ENCODE measurements at regions not wholly inside any gene's neighbourhood (a gene's known extent, or its start where the extent isn't known, plus 50 kb on each side); places are given as distances from the start of the nearest gene placed in this dataset.
"Not testable (repeated sequence)": the region's sequence is repeated elsewhere in the genome, so short reads cannot be mapped to it uniquely, and the experiment has no call there.

- H3K79me2 ChIP-seq (ENCODE audit: insufficient read depth, low read length); H3K4me3 ChIP-seq (ENCODE audit: low read depth in 1 of 2, low read length in 2 of 2); H3K9me3 ChIP-seq (ENCODE audit: insufficient read depth, low read length, severe bottlenecking); H2AFZ ChIP-seq (ENCODE audit: low read depth, low read length); DNase-seq; H3K4me1 ChIP-seq (ENCODE audit: insufficient read depth, low read length); H3K9ac ChIP-seq (ENCODE audit: low read depth, low read length); ATAC-seq (ENCODE audit: insufficient read depth, low read depth); H3K27me3 ChIP-seq (ENCODE audit: insufficient read depth, low read length, poor library complexity); H3K36me3 ChIP-seq (ENCODE audit: insufficient read depth, low read length); H3K4me2 ChIP-seq (ENCODE audit: insufficient read depth, low read length); H3K27ac ChIP-seq (ENCODE audit: low read length); H4K20me1 ChIP-seq (ENCODE audit: insufficient read depth, low read length): not testable (repeated sequence)
Measured at GRCh38 chr9:42326482-42326881, 143.0 kb downstream of the SPATA31A6 start.

GRCh38 chr9:42335342-42335741 is 151.9 kb downstream of the SPATA31A6 start:
- not testable (repeated sequence) for DNase-seq; H3K36me3 ChIP-seq (ENCODE audit: insufficient read depth, low read length); H2AFZ ChIP-seq (ENCODE audit: low read depth, low read length); H4K20me1 ChIP-seq (ENCODE audit: insufficient read depth, low read length); H3K4me1 ChIP-seq (ENCODE audit: insufficient read depth, low read length); H3K27me3 ChIP-seq (ENCODE audit: insufficient read depth, low read length, poor library complexity); H3K79me2 ChIP-seq (ENCODE audit: insufficient read depth, low read length); H3K4me3 ChIP-seq (ENCODE audit: low read depth in 1 of 2, low read length in 2 of 2); ATAC-seq (ENCODE audit: insufficient read depth, low read depth); H3K27ac ChIP-seq (ENCODE audit: low read length); H3K9ac ChIP-seq (ENCODE audit: low read depth, low read length); H3K9me3 ChIP-seq (ENCODE audit: insufficient read depth, low read length, severe bottlenecking); H3K4me2 ChIP-seq (ENCODE audit: insufficient read depth, low read length)

GRCh38 chr9:42335984-42336657 is 152.7 kb downstream of the SPATA31A6 start:
- not testable (repeated sequence) for H3K79me2 ChIP-seq (ENCODE audit: insufficient read depth, low read length); H3K27me3 ChIP-seq (ENCODE audit: insufficient read depth, low read length, poor library complexity); H4K20me1 ChIP-seq (ENCODE audit: insufficient read depth, low read length); DNase-seq; H2AFZ ChIP-seq (ENCODE audit: low read depth, low read length); H3K4me1 ChIP-seq (ENCODE audit: insufficient read depth, low read length); H3K4me2 ChIP-seq (ENCODE audit: insufficient read depth, low read length); H3K36me3 ChIP-seq (ENCODE audit: insufficient read depth, low read length); H3K9ac ChIP-seq (ENCODE audit: low read depth, low read length); H3K4me3 ChIP-seq (ENCODE audit: low read depth in 1 of 2, low read length in 2 of 2); H3K9me3 ChIP-seq (ENCODE audit: insufficient read depth, low read length, severe bottlenecking); H3K27ac ChIP-seq (ENCODE audit: low read length); ATAC-seq (ENCODE audit: insufficient read depth, low read depth)

- not testable (repeated sequence) for H3K4me3 ChIP-seq (ENCODE audit: low read depth in 1 of 2, low read length in 2 of 2); H3K9ac ChIP-seq (ENCODE audit: low read depth, low read length); H3K79me2 ChIP-seq (ENCODE audit: insufficient read depth, low read length); H3K4me1 ChIP-seq (ENCODE audit: insufficient read depth, low read length); H4K20me1 ChIP-seq (ENCODE audit: insufficient read depth, low read length); H3K27ac ChIP-seq (ENCODE audit: low read length); ATAC-seq (ENCODE audit: insufficient read depth, low read depth); H3K27me3 ChIP-seq (ENCODE audit: insufficient read depth, low read length, poor library complexity); H3K36me3 ChIP-seq (ENCODE audit: insufficient read depth, low read length); DNase-seq; H3K9me3 ChIP-seq (ENCODE audit: insufficient read depth, low read length, severe bottlenecking); H3K4me2 ChIP-seq (ENCODE audit: insufficient read depth, low read length); H2AFZ ChIP-seq (ENCODE audit: low read depth, low read length)
Measured at GRCh38 chr9:42338275-42338674, 154.8 kb downstream of the SPATA31A6 start.

GRCh38 chr9:42339671-42340434 is 156.4 kb downstream of the SPATA31A6 start:
- H3K36me3 ChIP-seq (ENCODE audit: insufficient read depth, low read length); H3K9ac ChIP-seq (ENCODE audit: low read depth, low read length); H2AFZ ChIP-seq (ENCODE audit: low read depth, low read length); H3K4me2 ChIP-seq (ENCODE audit: insufficient read depth, low read length); H3K9me3 ChIP-seq (ENCODE audit: insufficient read depth, low read length, severe bottlenecking); H3K4me3 ChIP-seq (ENCODE audit: low read depth in 1 of 2, low read length in 2 of 2); H3K79me2 ChIP-seq (ENCODE audit: insufficient read depth, low read length); H3K4me1 ChIP-seq (ENCODE audit: insufficient read depth, low read length); H3K27ac ChIP-seq (ENCODE audit: low read length); H3K27me3 ChIP-seq (ENCODE audit: insufficient read depth, low read length, poor library complexity); H4K20me1 ChIP-seq (ENCODE audit: insufficient read depth, low read length); ATAC-seq (ENCODE audit: insufficient read depth, low read depth); DNase-seq: not testable (repeated sequence)

- H3K9me3 ChIP-seq (ENCODE audit: insufficient read depth, low read length, severe bottlenecking); H3K27me3 ChIP-seq (ENCODE audit: insufficient read depth, low read length, poor library complexity); H4K20me1 ChIP-seq (ENCODE audit: insufficient read depth, low read length); H3K36me3 ChIP-seq (ENCODE audit: insufficient read depth, low read length); H2AFZ ChIP-seq (ENCODE audit: low read depth, low read length); H3K9ac ChIP-seq (ENCODE audit: low read depth, low read length); DNase-seq; H3K4me2 ChIP-seq (ENCODE audit: insufficient read depth, low read length); H3K4me1 ChIP-seq (ENCODE audit: insufficient read depth, low read length); ATAC-seq (ENCODE audit: insufficient read depth, low read depth); H3K4me3 ChIP-seq (ENCODE audit: low read depth in 1 of 2, low read length in 2 of 2); H3K27ac ChIP-seq (ENCODE audit: low read length); H3K79me2 ChIP-seq (ENCODE audit: insufficient read depth, low read length): not testable (repeated sequence)
Measured at GRCh38 chr9:42340435-42340723, 156.9 kb downstream of the SPATA31A6 start.

GRCh38 chr9:42341860-42342259 is 158.4 kb downstream of the SPATA31A6 start:
- H3K79me2 ChIP-seq (ENCODE audit: insufficient read depth, low read length); H3K9me3 ChIP-seq (ENCODE audit: insufficient read depth, low read length, severe bottlenecking); H3K27ac ChIP-seq (ENCODE audit: low read length); H3K4me1 ChIP-seq (ENCODE audit: insufficient read depth, low read length); H3K4me3 ChIP-seq (ENCODE audit: low read depth in 1 of 2, low read length in 2 of 2); H3K9ac ChIP-seq (ENCODE audit: low read depth, low read length); DNase-seq; H3K36me3 ChIP-seq (ENCODE audit: insufficient read depth, low read length); H3K27me3 ChIP-seq (ENCODE audit: insufficient read depth, low read length, poor library complexity); ATAC-seq (ENCODE audit: insufficient read depth, low read depth); H4K20me1 ChIP-seq (ENCODE audit: insufficient read depth, low read length); H2AFZ ChIP-seq (ENCODE audit: low read depth, low read length); H3K4me2 ChIP-seq (ENCODE audit: insufficient read depth, low read length): not testable (repeated sequence)

- not testable (repeated sequence) for H4K20me1 ChIP-seq (ENCODE audit: insufficient read depth, low read length); H3K4me1 ChIP-seq (ENCODE audit: insufficient read depth, low read length); H3K27me3 ChIP-seq (ENCODE audit: insufficient read depth, low read length, poor library complexity); H3K9ac ChIP-seq (ENCODE audit: low read depth, low read length); H3K27ac ChIP-seq (ENCODE audit: low read length); H3K9me3 ChIP-seq (ENCODE audit: insufficient read depth, low read length, severe bottlenecking); H3K79me2 ChIP-seq (ENCODE audit: insufficient read depth, low read length); DNase-seq; H3K4me2 ChIP-seq (ENCODE audit: insufficient read depth, low read length); H2AFZ ChIP-seq (ENCODE audit: low read depth, low read length); H3K4me3 ChIP-seq (ENCODE audit: low read depth in 1 of 2, low read length in 2 of 2); H3K36me3 ChIP-seq (ENCODE audit: insufficient read depth, low read length); ATAC-seq (ENCODE audit: insufficient read depth, low read depth)
Measured at GRCh38 chr9:42342297-42342696, 158.8 kb downstream of the SPATA31A6 start.

All from DND-41 (cell line).